Kidney tubule cell (primary cell): ENCODE measurements at regions not wholly inside any gene's neighbourhood (a gene's known extent, or its start where the extent isn't known, plus 50 kb on each side); places are given as distances from the start of the nearest gene placed in this dataset.

Source experiments
- DNase-seq: peaks from one replicate; pipeline ENCODE4 v3.0.0-alpha.2; 2018; ENCODE audit warnings: low spot score

GRCh38 chr14:22477569-22478194, 111.3 kb downstream of the DAD1 start:
- no peak for DNase-seq

DNA sequence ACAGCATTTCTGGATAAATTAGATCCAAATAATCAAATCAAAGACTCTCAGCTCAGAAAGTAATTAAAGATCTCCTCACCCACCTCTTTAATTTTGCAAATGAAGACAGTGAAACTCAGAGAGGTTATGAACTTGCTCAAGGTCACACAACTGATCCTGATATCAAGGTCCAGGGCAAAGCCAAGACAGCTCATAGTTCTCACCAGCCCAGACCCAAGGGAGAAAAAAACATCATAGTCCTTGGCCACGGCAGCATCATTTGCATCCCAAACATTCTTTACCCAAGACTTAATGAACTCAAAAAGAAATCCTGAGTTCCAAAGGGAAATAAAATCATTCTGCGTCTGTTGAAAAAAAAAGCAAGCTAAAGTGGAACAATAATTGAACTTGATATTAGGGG, 112.1 kb downstream of the DAD1 start:
- no peak for DNase-seq

DNA sequence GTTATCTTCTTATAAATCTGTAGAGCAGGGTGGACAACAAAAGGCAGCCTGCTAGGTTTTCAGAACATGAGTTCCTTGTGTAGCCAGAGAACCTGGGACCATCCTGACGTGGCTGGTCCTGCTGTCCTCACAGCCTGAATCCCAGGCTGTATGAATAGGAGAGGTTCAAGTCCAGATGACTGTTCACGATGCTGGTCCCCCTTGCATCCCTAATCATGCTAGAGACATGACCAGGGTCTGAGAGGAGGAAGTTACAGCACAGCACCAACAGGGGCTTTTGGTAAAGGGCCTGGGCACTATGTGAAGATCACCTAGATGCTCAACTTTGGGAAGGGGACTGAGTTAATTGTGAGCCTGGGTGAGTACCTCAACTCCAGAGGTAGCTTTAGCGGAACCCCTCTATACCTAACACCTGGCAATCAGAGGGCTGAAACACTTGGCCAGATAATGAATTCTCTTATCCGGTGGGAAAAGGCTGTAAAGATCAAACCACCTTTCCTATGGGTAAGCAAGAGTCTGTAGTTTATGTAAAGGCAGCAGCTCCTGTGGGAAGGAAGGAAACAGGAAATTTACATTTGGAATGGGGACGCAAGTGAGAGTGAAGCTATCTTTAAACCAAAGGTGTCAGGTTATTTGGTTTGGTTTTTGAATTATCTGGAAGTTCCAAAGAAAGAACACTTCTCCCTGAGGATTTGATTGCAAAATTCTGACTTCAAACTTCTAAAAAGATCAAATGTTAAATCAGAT, 112.8 kb downstream of the DAD1 start:
- DNase-seq, result no peak

DNA sequence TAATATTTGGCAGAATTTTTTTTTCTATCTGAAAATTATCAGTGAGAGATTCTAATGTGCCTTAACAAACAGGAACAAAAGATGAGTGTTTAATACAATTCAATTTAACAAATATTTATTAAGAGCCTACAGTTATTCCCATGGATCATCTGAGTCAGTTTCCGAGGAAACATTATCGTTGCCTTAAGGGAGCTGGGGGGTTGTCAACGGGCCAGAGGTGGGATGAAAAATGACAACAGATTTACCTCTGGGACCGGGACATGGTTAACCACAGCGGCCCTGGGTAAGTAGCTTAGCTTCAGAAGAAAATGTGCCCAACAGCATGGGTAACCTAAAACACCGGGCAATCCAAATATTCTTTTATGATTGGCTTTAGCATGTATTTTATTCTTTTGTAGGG, 113.6 kb downstream of the DAD1 start:
- no peak for DNase-seq

DNA sequence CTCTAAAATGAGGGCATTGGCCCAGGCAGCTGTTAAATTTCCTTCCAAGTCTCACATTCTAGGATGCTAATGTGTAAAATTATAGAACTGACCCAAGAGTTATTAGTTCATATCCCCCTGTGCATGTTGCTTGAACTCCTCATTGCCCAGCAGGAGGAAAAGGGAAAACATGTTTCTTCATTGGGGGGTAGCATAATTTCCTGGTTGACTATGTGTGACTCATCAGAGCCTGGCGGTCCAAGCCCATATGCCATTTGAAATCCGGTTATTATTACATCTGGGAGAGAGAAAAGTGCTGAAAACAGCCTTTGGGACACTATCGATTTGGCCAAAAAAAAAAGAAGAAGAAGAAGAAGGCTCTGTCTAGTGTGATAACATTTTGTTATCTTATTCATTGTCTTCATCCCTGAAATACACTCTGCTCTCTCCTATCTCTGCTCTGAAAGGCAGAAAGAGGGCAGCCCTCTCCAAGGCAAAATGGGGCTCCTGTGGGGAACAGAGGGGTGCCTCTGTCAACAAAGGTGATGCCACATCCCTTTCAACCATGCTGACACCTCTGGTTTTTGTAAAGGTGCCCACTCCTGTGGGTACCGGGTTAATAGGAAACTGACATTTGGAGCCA, 114.2 kb downstream of the DAD1 start:
- DNase-seq, result peak; percentile 17

- DNase-seq, result peak; percentile 67
Measured at GRCh38 chr14:22472935-22473854, 115.8 kb downstream of the DAD1 start.

DNA sequence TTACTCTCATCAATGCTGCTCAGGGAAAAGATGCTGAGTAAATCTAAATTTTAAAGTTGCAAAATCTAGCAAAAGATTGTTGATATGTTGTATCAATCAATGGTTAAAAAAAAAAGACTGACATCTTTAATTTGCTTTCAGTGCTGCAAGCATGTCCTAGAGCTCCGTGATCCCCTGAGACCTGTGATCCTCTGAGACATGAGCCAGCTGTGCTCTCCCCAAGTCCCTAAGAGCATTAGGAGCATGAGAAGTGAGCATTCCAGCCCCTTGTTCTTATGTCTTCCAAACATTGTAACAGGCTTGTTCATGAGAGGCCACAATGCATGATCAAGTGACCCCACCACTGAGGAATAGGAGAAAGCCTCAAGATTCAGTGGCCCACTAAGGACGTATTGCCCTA, 116.6 kb downstream of the DAD1 start:
- no peak for DNase-seq

DNA sequence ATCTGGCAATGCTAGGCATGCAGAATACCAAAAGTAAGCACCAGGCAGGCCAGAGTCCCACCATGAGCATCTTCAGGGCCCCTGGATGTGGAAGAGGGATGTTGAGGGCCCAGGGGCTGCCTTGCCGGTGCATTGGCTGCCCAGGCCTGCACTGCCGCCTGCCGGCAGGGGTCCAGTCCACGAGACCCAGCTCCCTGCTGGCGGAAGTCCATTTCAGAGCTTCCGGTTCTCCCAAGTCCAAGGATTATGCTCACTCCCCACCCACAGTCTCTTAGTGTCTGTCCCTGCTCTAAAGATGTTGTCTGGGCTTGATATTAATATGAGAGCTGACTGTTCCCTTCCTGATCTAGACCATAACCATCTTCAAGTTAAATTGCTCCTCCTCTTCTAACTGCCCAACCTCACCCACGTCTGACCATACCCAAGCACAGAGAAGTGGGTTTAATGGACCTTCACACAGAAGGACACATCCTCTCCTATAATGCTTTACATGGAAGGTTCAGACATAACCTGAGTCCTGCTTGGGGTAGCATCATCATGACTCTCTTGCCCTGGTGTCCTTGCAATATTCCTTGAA, 117.4 kb downstream of the DAD1 start:
- peak; percentile 50 for DNase-seq

DNA sequence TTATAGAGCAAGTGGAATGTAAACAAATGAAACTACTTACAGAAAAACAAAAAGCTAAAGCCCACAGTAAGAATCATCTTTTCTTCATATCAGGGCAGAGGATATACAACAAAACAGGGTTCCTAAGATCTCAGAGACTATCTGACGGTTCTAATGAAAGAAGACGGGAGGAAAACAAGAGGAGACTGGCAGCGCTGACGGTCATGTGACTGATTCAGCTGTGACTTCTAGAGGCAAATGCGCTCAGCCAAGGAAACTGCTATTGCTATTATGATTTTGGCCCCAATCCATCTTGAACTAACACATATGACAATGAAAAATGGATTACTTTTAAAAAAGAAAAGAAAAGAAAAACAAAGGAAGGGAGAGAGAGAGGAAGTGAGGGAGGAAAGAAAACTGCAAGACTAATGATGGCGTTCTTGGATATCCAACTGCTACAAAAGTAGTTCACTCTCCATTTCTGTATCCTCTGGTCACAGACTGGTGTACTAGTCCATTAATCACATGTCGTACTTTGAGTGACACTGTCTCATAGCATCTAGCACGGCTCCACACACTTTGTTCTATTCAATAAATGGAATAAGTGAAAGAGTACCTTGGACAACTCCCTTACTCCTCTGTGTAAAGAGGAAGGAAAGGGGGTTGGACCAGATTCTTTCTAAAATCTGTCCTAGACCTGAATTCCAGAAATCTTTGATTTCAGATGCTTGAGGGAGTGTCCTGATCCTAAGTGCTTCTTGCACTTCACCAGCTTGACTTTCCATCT, 119.3 kb downstream of the DAD1 start:
- DNase-seq, result no peak

- no peak for DNase-seq
Measured at GRCh38 chr14:22468830-22469229, 120.2 kb downstream of the DAD1 start.

GRCh38 chr14:22466491-22466890, 122.5 kb downstream of the DAD1 start:
- peak; percentile 46 for DNase-seq

GRCh38 chr14:22465201-22465840, 123.7 kb downstream of the DAD1 start:
- DNase-seq, result peak; percentile 59

DNA sequence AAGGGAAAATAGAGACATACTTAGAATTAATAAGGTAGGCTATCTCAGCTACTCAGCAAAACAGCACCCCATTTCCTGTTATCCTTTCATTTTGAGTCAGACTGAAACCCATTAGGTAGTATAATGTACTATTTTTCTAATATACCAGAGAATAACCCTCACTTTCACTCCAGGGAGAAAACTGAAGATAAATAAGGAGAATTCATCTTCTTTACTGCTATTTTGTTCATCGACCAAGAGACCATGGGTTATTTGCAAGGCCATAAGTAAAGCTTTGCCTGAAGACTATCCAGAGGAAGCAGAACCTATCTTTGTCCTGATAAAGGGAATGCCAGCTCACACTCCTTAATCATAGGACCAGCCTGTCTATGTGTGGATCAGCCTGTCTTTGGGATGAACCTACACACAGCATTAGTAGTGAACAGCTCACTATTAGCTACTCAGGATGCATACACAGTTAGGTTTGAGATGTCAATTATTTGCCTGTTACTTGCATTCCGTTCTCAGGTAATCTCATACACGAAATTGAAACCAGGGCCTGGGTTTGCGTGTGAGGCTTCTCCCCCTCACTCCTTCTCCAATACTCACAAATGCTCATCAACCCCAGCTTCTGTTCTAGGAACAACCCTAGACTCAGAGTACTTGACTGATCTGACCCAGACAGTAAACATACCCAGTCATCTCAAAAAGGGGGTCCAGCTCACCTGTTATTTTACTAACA, 124.4 kb downstream of the DAD1 start:
- DNase-seq, result no peak

DNA sequence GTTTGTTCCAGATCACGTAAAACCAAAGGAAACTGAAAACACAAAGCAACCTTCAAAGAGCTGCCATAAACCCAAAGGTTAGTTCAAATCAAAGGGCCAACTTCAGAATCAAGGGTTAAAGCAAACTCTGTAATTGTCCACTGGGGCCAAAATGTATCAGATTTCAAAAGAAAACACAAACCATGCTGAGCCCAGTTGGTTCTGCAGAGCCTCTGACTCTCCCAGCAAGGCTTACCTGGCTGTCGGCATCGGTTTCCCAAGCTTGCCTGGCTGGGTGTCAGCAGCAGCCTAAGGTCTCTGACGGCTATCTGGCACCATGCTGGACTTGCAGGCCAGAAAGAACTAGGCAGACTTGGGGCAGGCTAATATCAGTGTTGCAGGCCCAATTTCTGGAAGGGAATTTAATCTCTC, 125.3 kb downstream of the DAD1 start:
- no peak for DNase-seq

DNA sequence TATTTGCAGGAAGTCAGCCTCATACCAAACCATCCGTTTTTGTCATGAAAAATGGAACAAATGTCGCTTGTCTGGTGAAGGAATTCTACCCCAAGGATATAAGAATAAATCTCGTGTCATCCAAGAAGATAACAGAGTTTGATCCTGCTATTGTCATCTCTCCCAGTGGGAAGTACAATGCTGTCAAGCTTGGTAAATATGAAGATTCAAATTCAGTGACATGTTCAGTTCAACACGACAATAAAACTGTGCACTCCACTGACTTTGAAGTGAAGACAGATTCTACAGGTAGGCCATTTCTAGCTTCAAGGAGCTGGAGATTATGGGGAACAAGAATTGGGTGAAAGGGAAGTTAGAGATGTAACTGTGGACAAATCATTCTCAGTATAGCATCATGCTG, 126.1 kb downstream of the DAD1 start:
- DNase-seq, result no peak

- DNase-seq, result peak; percentile 6
Measured at GRCh38 chr14:22460461-22461195, 128.4 kb downstream of the DAD1 start.

DNA sequence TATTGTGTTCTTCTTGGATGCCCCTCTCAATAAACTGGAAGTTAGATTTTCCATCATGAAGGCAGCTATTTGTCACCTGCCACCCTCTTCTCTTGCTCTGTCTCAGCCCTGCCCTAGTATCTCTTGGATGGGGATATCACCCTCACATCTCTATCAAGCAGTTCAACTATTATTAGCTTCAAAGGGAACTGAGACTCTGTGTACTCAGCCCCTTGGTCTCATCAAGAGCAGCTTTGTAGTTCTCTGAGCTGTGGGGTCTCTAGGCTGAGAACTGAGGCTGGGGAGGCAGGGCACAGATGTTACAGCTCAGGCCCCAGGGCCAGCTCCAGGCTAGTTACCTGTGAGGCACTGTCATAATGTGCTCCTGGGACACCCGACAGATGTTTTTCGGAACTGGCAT, 130.3 kb downstream of the DAD1 start:
- no peak for DNase-seq

GRCh38 chr14:22456998-22457594, 131.9 kb downstream of the DAD1 start:
- DNase-seq, result no peak

DNA sequence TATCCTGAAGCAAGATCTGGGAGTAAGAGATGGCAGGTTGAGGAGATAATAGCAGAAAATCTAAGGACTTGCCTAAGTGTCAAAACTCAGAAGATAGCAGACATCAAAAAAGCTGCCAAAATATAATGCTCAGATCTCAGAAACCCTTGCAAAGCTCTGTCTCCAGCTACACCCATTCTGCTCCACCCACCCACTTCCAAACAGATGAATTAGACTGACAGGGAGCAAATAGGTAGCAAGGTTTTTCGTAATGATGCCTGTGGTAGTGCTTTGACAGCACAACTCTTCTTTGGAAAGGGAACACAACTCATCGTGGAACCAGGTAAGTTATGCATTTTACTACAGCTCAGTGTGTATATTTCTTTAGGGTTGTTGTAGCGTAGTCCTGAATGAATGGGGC, 132.6 kb downstream of the DAD1 start:
- DNase-seq, result no peak
